ENCODE measurements at regions not wholly inside any gene's neighbourhood (a gene's known extent, or its start where the extent isn't known, plus 50 kb on each side); places are given as distances from the start of the nearest gene placed in this dataset.
"Not testable (repeated sequence)": the region's sequence is repeated elsewhere in the genome, so short reads cannot be mapped to it uniquely, and the experiment has no call there.

DNA sequence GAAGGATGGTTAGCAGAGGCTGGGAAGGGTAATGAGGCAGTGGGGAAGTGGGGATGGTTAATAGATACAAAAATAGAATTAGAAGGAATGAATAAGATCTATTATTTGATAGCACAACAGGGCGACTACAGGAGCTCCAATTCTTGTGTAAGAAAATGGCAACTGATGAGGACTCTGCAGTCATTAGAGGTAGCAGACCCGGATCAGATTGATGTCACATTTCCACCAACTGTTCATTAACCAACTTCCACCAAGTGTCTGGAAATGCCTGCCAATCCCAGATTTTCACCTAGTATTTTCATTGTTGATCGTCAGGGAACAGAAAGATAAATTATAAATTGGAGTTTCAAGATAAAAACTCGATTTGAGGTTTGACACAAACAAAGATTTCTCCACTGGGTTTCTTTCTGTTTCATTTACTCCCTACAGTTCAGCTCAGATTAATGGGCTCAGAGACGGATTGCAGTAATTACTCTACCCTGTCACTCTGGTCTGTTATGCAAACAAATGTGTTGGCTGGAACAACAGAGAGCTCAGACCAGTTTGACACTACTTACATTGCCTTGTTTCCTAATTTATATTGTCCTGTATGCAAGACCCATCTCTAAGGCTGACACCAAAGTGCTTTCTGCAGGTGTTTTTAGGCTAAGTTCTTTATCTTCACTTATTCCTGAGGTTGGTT lies 909.2 kb upstream of the PRKX start:
- DNase-seq (ENCODE audit: low read depth in 4 of 4, low spot score in 2 of 4), result no peak

DNA sequence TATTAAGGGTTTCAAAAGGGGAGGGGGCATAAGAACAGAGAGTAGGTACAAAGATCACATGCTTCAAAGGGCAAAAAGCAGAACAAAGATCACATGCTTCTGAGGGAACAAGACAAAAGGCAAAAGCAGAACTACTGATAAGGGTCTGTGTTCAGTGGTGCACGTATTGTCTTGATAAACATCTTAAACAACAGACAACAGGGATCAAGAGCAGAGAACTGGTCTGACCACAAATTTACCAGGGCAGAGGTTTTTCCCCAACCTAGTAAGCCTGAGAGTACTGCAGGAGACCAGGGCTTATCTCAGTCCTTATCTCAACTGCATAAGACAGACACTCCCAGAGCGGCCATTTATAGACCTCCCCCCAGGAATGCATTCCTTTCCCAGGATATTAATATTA lies 900.2 kb upstream of the PRKX start:
- not testable (repeated sequence) for DNase-seq (ENCODE audit: low read depth in 4 of 4, low spot score in 2 of 4)

DNA sequence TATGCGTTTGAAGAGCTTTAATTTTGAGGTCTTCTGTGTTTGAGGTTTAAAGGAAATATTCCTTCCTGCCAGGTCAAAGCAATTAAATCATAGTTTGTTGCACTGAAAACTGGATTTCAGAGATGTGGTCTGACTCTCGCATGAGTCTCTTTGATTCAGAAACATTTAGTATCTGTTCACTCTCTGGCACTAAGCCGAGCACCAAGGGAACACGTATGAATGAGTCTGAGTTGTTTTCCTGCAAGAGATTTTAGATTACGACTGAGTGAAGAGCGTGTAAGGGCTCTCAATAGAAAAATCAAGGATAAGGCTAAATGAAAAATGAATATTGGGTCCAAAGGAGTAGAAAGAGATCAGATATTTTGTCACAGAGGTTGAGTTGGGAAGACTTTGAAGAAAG lies 875.4 kb upstream of the PRKX start:
- no peak for DNase-seq (ENCODE audit: low read depth in 4 of 4, low spot score in 2 of 4)

DNA sequence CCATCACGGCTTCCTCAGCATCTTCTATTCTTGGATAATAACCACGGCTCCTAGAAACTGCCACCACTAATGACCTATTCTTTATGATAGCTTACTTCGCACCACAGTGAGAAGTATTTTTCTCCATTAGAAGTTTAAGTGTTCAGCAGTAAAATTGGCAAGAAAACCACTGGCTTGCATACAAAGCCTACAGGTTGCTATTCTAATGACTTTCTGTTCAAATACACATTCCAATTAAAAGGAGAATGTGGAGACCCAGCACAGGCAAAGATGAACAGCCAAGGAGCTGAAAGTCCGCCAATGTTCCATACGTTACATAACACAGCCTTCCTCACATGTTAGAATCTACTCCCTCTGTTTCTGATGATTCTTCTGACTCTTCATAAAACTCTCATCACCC lies 875.0 kb upstream of the PRKX start:
- DNase-seq (ENCODE audit: low read depth in 4 of 4, low spot score in 2 of 4), result no peak

- no peak for DNase-seq (ENCODE audit: low read depth in 4 of 4, low spot score in 2 of 4)
Measured at GRCh38 chrX:4588056-4588455, 874.6 kb upstream of the PRKX start.

- DNase-seq (ENCODE audit: low read depth in 4 of 4, low spot score in 2 of 4), result no peak
Measured at GRCh38 chrX:4579999-4580398, 866.5 kb upstream of the PRKX start.

DNA sequence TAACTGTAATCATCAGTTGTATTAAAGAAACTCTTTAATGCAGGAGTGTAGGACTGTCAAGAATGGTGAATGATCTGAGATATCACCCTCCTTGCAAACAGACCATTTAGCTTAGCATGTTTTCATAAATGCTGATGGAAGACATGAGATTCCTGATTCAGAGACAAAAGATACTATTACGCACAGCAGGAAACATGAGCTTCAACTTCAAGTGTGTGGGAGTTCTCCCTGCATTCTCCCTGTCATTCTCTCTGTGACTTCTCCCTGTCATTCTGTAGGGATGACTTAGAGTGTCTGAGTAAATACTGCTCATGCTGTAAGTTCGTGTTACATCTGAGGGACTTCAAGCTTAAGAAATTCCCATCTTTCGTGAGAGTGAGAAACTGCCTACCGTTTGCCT lies 866.0 kb upstream of the PRKX start:
- no peak for DNase-seq (ENCODE audit: low read depth in 4 of 4, low spot score in 2 of 4)

GRCh38 chrX:4572691-4573090 lies 859.2 kb upstream of the PRKX start:
- no peak for DNase-seq (ENCODE audit: low read depth in 4 of 4, low spot score in 2 of 4)

DNA sequence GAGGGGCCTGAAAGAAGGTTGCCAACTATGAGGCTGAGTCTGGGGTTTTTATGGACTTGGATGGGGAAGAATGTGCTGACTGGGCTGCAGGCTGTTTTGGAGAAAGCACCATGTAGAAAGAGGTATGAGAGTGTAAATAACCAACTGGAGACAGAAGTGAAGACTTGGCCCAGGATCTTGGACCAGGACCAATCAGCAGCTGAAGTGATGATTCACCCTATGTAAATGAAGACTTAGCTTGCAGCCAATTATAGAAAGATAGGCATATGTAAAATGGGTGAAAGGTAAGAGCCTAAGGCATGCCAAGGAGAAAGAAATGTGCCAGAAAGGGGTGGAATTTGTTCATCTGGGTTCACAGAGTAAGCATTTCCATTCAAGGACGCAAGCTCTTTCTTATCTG lies 856.7 kb upstream of the PRKX start:
- DNase-seq (ENCODE audit: low read depth in 4 of 4, low spot score in 2 of 4), result no peak

GRCh38 chrX:4560192-4560591 lies 846.7 kb upstream of the PRKX start:
- no peak for DNase-seq (ENCODE audit: low read depth in 4 of 4, low spot score in 2 of 4)

- DNase-seq (ENCODE audit: low read depth in 4 of 4, low spot score in 2 of 4), result no peak
Measured at GRCh38 chrX:4550018-4550417, 836.6 kb upstream of the PRKX start.

DNA sequence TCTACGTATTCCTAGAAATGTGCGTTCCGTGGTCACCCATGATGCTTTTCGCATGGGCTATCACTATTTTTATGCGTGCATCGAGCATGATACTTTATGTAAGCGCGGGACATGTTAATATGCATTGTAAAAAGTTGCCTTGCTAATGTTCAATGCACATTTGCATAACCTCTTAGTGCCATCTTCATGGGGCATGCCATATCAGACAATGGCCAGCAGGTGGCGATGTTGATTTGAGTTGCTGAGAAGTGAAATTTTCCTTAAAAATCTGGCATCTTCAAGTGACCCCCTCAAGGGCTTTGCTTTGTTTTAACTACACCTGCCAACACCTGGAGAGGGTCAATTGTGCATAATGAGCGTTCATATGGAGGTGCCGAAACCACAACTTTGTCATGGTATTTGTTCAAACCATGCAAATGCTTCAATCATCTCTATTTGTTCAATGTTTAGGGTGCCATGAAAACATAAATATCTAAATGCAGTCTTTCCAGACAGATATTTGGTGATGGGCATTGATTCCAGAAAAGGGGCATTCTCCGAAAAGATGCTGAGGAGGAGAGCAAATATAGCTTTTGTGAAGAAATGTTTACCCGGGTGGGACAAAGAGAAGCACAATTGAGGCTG lies 833.9 kb upstream of the PRKX start:
- DNase-seq (ENCODE audit: low read depth in 4 of 4, low spot score in 2 of 4), result peak in 3 of 4 donors; percentile 5 to 23 (median 19)

GRCh38 chrX:4546178-4546577 lies 832.7 kb upstream of the PRKX start:
- DNase-seq (ENCODE audit: low read depth in 4 of 4, low spot score in 2 of 4), result not testable (repeated sequence)

GRCh38 chrX:4528247-4528646 lies 814.8 kb upstream of the PRKX start:
- no peak for DNase-seq (ENCODE audit: low read depth in 4 of 4, low spot score in 2 of 4)

DNA sequence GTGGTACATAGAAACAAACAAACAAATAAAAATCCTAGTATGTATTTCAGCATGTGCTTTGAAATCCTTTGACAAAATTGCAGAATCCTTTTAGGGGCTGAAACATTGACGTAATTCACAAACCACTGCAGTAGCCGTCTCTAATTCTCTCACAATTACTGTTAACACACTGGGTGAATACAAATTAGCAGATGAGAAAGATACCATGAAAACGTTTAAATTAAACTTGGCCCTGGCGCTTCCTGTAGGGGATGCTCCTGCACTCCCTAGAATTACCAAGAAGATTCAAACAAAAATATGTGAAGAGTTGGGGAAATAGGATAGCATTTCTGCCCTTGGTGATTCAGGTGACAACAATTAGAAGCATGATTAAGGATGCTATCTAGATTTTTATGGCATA lies 772.5 kb upstream of the PRKX start:
- DNase-seq (ENCODE audit: low read depth in 4 of 4, low spot score in 2 of 4), result no peak

DNA sequence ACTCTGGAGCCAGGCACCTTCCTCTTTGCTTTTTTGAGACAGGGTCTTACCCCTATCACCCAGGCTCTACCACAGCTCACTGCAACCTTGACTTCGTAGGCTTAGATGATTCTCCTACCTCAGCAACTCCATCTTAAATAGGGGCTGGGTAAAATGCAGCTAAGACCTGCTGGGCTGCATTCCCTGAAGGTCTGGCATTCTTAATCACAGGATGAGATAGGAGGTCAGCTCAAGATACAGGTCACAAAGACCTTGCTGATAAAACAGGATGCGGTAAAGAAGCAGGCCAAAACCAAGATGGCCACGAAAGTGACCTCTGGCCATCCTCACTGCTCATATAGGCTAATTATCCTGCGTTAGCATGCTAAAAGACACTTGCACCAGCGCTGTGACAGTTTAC lies 770.8 kb upstream of the PRKX start:
- DNase-seq (ENCODE audit: low read depth in 4 of 4, low spot score in 2 of 4), result no peak

DNA sequence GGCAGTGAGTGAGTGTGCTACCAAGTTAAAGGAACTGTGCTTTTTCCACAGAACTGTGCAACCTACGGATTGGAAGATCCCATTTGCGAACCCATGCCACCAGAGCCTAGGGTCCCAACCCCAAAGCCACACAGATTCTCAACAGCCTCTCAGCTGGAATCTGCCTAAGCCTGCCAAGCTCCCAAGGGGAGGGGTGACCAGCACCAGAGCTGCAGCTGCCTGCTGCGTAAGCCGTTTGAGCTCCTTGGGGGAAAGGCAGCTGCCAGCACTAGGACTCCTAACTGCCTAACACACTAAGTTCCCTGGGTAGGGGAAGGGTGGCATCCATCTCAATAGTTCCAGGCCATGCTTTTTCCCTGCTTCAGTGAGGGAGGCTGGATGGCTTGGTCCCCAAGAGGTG lies 738.1 kb upstream of the PRKX start:
- DNase-seq (ENCODE audit: low read depth in 4 of 4, low spot score in 2 of 4), result no peak

DNA sequence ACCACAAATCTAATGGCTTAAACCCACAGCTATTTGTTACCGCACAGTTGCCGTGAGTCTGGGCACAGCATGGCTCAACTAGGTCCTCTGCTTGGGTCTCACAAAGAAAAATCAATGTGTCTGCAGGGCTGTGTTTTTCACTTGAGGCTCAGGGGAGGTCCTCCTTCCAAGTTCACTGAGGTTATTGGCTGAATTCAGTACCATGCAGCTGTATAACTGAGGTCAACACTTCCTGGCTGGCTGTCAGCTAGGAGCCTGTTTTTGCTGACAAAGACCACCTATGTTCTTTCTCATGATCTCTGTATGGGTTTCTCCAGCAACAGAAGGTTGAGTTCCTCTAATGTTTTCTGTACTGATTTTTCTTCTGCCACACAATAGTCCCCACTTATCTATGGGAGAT lies 736.7 kb upstream of the PRKX start:
- no peak for DNase-seq (ENCODE audit: low read depth in 4 of 4, low spot score in 2 of 4)

DNA sequence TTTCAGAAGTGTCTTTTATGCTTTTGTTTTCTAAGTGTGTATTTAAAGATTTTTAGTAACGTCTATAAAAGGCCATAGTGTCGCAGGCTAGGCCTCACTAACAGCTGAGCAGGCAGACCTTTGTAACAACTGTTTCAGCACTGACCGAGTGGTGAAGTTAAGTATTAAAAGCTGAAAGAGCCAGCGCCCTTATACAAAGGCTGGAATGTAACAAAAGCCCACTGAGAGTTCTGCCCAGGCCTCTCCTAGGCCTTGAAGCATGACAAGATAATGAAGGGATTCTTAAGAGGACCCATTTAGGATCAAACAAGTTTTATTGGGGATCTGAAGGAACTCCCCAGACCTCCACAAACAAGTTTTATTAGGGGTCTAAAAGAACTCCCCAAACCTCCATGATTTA lies 722.5 kb upstream of the PRKX start:
- DNase-seq (ENCODE audit: low read depth in 4 of 4, low spot score in 2 of 4), result no peak

- DNase-seq (ENCODE audit: low read depth in 4 of 4, low spot score in 2 of 4), result no peak
Measured at GRCh38 chrX:4397471-4397870, 684.0 kb upstream of the PRKX start.

DNA sequence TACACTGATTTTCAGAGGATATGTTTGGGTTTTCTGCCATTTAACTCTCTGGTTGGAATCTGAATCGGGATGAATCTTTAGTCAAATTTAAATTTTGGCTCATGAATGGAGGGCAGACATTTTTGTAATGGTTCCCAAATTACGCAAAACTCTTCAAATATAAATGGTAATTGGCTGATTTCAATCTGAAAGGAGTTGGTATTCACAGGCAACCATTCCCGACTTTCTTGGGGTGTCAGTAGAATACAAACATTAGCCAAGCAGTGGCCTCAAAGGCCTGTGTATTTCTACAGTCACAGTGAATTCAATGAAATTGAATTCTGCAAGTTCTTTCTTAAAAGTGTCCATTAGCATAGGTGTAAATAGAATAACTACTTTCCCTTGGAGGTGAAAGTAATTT lies 668.8 kb upstream of the PRKX start:
- no peak for DNase-seq (ENCODE audit: low read depth in 4 of 4, low spot score in 2 of 4)

GRCh38 chrX:4380710-4381109 lies 667.3 kb upstream of the PRKX start:
- DNase-seq (ENCODE audit: low read depth in 4 of 4, low spot score in 2 of 4), result no peak

- no peak for DNase-seq (ENCODE audit: low read depth in 4 of 4, low spot score in 2 of 4)
Measured at GRCh38 chrX:4379071-4379470, 665.6 kb upstream of the PRKX start.

Measured in left renal cortex interstitium (tissue), 4 donors.